ENCODE measurements at regions not wholly inside any gene's neighbourhood (a gene's known extent, or its start where the extent isn't known, plus 50 kb on each side); places are given as distances from the start of the nearest gene placed in this dataset.
"Not testable (repeated sequence)": the region's sequence is repeated elsewhere in the genome, so short reads cannot be mapped to it uniquely, and the experiment has no call there.

DNA sequence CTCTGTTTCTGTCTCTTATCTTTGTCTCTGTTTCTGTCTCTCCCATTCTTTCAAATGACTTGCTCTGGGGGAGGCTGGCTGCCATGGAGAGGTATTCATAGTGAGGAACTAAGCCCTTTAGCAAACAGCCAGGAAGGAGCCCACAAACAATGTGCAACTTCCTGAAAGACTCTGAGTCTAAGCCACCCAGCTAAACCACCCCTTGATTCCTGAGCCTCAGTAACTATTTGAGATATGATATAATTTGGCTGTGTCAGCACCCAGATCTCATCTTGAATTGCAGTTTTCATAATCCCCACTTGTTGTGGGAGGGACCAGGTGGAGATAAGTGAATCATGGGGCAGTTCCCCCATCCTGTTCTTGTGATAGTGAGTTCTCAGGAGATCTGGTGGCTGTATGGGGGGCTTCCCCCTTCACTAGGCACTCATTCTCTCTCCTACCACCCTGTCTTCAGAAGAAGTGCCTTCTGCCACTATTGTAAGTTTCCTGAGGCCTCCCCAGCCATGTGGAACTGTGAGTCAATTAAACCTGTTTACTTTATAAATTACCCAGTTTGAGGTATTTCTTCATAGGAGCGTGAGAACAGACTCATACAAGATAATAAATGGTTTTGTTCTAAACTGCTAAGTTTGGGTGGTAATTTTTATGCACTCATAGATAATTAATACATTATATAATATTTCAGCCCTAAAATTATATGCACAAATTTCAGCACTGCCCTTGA, 121.2 kb upstream of the FOXP2 start:
- no peak for DNase-seq

DNA sequence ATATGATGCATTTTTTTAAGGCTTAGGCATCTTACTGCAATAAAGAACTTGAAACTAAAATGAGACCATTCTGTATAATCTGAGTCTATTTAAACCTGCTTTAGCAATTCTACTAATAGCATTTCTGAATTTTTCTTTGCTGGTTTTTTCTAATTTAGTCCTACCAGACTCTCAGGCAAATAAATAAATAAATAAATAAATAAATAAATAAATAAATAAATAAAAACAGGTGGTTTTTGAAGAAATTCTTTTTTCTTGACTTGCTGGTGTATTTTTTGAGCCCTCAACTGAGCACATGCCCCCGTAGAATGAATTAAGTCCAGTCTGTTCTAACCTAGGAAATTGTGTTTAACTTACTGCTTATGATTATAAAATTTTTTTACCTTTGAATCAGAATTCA, 134.7 kb upstream of the FOXP2 start:
- DNase-seq, result no peak

DNA sequence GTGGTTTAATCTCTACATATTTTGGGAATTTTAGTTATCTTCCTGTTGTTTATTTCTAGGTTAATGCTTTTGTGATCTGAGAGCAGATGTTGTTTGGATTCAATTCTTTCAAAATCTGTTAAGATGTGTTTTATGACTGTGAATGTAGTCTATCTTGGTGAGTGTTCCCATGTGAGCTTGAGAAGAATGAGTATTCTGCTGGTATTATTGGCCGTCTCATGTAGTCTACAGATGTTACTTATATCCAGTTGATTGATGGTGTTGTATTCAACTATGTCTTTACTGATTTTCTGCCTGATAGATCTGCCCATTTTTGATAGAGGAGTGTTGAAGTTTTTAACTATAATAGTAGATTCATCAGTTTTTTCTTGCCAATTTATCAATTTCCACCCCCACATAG, 141.4 kb upstream of the FOXP2 start:
- no peak for DNase-seq

DNA sequence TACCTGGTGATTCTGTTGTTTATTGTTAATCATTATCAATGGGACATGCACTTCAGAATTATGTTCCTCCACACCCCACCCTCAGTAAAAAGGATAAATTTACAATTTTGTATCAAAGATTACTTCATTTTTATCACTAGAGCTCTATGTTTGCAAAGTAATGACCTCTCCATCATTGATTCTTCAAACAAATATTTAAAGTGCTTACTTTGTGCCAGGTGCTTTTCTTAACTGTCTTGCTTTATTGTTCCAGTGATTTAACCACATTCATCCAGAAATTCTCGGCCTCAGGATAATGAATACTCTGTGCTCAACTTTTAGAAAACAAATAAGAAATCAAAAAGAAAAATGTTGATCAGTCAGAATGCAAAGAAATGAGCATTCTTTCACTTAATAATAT, 144.9 kb upstream of the FOXP2 start:
- DNase-seq, result no peak

DNA sequence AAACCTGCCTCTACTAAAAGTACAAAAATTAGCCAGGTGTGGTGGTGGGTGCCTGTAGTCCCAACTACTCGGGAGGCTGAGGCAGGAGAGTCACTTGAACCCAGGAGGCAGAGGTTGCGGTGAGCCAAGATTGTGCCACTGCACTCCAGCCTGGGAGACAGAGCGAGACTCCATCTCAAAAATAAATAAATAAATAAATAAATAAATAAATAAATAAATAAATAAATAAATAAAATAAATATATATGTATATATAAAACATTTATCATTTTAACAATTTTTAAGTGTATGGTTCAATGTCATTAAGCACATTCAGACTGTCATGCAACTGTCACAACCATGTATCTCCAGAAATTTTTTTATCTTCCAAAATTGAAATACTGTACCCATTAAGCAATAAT, 147.1 kb upstream of the FOXP2 start:
- not testable (repeated sequence) for DNase-seq

DNA sequence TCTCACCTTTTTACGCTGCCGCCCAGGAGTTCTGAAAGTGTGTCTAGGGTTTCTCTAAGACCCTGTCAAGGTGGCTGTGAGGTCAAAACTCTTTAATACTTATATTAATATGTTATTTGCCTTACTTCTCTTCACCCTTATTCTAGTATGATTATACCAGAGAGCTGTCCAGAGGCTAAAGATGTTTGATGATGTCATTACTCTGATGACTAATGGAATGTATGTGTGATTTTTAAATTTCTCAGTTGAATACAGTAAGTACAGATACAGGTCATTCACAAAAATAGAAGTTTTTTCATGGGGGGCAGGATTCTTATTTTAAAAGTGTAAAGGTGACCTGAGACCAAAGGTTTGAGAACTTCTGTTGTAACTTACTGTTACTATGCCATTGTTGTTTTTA, 150.6 kb upstream of the FOXP2 start:
- no peak for DNase-seq

DNA sequence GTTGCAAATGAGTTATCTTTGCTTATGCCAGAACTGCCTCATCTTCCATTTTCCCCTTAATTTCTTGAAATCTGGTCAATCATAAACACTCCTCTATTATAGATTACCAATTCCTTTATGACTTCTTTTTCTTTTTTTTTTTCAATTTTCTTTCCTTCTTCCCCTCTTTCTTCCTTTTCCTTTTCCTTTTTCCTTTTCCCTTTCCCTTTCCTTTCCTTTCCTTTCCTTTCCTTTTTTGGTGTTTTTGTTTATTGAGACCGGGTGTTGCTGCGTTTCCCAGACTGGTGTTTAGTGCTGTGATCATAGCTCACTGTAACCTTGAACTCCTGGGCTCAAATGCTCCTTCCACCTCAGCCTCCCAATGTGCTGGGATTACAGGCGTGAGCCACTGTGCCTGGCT, 151.4 kb upstream of the FOXP2 start:
- DNase-seq, result no peak

DNA sequence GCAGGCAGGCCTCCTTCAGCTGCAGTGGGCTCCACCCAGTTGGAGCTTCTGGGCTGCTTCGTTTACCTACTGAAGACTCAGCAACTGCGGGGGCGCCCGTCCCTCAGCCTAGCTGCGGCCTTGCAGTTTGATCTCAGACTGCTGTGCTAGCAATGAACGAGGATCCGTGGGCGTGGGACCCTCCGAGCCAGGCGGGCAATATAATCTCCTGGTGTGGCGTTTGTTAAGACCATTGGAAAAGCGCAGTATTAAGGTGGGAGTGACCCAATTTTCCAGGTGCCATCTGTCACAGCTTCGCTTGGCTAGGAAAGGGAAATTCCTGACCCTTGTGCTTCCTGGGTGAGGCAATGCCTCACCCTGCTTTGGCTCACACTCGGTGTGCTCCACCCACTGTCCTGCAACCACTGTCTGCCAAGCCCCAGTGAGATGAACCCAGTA, 159.2 kb upstream of the FOXP2 start:
- no peak for DNase-seq

DNA sequence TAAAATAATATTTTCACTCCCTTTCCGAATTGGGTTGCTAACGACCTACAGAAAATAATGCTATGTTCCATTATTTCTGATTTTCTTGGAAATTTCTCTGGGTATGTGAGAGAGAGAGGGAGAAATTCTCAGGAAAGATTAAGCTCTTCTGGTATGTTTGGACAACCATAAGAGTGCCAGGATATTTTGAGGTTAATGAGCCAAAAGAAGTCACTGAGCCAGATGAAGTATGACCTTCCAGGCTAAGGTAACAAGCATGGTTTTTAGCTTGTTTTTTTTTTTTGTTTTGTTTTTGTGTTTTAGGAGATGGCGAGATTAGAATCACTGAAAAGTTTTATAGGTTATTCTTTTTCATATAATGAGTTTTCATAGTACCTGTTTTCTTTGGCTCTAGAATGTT, 171.0 kb upstream of the FOXP2 start:
- no peak for DNase-seq

DNA sequence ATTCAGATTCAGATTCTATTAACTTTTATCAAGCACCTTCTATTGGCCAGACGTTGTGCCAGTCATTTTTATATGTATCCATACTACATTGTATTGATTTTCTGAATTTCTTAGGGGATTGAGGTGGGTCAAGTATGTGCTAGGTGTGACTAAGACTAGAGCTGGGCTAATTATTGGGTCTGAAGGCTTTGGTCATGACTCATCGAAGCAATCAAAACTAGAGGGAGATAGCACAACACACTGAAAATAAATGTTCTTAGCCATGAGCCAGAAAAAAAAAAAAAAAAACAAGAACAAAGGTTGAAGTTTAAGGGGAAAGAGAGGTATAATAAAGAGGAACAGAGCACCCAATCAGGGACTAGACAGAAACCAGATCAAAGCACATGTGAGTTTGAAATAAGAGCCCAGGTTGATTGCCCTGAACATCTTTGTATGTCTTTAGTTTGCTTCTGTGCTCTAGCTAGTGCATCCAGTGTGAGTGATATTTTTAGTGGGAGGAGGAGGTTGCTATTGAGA, 171.6 kb upstream of the FOXP2 start:
- DNase-seq, result no peak

DNA sequence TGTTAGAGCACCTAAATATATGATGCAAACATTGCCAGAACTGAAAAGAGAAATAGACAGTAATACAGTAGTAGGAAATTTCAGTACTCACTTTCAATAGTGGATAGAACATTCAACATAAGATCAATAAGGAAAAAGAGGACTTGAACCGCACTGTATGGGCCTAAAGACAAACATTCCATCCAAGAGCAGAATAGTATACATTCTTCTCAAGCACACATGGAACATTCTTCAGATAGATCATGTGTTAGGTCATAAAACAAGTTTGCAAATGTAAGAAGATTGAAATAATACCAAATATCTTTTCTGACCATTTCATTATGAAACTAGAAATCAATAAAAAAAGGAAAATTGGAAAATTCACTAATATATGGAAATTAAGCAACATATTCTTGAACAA, 185.4 kb upstream of the FOXP2 start:
- DNase-seq, result no peak

DNA sequence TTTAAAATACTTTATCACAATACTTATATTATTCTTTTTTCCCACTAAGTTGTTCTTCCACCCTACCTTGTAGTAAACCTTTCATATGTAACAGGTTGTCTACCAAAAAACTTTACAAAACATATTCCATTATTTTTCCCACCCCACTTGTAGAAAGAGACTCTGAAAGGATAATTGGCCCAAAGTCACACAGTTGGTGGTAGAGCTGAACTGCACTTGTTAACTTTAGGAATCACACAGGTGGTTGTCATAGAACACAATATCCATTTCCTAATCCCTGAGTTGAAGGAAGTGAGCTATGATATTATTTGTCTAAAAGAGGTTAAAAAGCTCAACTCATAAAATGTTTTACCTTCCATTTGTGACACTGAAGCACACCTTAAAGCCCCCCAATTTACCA, 188.8 kb upstream of the FOXP2 start:
- no peak for DNase-seq

DNA sequence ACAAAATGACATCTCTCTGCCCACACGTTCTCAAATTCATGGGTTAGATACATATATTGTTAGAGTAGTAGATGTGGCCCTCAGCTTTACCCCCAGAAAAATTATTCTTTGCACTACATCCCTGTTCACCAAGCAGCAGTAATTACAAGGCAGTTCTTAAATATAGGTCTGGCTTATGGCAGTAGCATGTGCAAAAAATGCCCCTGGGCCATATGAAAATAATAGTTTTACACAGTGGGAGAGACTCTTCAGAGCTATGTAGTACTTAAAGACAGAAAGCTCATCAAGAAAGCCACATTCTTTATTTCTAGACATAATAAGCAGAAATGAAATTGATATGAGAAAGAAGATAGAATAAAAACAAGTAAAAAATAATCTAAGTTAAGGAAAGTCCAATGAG, 196.3 kb upstream of the FOXP2 start:
- no peak for DNase-seq

DNA sequence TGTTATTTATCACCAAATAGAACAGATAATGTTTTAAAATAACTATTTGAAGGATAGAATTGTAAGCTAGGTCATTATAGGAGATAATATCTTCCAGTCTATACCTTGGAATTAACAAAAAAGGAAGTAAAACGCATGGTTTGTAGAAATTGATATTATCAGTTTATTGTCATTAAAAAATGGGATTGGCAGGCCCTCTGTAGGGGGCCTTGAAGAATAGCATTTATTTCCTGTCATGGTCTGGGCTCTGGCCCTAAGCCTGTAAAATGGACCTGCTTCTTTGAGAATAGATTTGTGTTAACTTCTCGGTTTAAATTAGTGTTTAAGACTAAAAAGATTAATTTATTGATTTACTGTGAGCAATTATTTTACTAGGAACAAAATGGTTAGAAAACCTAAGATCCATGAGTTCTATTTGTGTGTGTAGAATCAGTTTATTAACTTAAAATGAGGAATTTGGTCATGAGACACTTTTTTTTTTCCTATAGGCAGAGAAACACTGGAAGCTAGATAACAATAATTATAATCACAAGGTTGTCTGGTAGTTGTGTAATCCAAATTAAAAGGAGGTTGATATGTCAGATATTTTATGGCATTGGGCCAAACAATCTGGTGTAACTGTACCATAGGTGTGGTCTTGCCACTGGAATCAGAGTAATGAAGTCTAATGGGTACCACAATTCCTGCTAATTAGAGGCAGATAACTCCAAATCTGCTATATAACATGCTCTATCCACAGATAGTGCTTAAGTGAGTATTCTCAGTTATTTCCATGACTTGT, 197.4 kb upstream of the FOXP2 start:
- no peak for DNase-seq

DNA sequence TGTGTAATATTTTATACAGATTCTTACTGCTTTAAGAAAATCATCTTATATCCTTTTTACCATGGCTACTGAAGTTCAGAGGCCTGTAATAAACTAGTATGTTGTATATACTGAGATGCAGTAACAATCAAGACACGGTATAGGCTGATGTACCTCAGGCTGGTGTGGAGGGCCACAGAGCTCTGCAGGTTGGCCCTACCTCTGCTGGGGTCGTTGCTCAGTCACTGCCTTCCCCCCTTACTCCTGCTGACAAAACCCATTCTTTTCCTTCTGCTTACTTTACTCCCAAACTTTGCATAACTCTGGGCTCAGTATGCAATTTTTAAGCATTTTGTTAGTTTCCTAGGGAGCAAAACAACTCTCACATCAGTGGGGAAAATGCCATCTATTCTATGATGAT, 200.1 kb upstream of the FOXP2 start:
- DNase-seq, result no peak

DNA sequence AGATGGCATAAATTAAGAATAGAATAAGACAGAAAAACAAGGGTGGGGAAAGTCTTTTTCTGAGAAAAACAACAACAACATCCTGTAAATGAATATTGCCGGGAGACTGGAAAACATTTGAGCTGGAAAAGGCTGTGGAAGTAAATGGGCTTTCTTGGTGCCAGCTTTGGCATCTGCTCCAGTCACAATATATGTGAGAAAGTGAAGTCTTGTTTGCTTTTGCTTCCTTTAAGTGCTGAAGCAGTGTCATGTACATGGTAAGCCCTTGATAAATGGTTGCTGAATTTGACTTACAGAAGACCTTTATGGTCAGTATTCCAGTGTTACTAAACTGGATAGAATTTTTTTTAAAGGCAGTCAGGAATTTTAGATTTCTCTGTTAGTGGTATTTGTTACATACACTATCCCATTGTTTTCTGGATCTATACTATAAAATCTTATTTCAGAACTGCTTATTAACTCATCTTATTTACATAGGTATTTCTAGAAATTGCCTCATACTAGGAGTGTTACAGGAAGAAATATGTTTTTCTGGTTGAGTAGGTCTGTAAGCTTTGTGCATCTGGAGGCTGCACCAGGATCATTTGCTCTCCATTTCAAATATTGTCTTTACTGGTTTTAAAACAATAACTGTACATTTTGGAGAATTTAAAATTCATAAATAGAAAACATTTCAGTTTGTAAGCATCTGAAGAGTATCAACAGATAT, 201.7 kb upstream of the FOXP2 start:
- no peak for DNase-seq

DNA sequence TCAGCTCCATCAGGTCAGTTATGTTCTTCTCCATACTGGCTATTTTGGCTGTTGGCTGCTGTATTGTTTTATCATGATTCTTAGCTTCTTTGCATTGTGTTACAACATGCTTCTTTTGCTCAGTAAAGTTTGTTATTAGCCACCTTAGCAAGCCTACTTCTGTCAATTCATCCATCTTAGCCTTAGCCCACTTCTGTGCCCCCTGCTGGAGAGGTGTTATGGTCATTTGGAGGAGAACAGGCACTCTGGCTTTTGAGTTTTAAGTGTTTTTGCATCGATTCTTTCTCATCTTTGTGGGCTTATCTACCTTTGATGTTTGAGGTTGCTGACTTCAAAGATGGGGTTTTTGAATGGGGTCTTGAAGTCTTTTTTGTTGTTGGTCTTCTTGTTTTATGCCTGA, 204.6 kb upstream of the FOXP2 start:
- no peak for DNase-seq

DNA sequence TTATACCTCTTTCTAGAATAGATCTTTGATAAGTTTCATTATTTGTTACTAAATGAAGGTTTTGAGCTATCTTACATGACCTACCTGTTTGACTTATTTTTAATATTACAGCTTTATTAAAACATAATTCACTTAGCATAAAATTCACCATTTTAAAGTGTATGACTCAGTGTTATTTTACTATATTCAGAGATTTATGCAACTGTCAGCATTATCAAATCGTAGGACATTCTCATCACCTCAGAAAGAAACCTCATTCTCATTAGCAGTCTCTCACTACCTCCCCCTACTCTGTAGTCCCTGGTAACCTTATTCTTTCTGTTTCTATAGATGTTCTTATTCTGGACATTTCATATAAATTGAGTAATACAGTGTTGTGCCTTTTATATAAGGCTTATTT, 207.9 kb upstream of the FOXP2 start:
- no peak for DNase-seq

DNA sequence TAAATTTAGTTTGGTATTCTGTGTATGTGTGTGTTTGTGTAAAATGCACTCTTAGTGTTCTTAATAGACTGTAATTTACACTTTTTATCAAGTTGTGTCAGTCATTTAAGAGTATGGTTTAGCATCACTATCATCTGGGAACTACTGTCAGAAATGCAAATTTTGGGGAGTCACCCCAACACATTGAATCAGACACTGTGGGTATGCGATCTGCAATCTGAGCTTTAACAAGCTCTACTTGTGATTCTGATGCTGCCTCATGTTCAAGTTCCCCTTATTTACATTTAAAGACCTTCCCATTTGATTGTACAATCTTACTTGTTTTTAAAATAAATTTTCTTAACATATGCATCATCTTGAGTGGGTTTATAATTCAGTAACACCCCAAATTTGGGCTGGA, 218.1 kb upstream of the FOXP2 start:
- DNase-seq, result no peak

DNA sequence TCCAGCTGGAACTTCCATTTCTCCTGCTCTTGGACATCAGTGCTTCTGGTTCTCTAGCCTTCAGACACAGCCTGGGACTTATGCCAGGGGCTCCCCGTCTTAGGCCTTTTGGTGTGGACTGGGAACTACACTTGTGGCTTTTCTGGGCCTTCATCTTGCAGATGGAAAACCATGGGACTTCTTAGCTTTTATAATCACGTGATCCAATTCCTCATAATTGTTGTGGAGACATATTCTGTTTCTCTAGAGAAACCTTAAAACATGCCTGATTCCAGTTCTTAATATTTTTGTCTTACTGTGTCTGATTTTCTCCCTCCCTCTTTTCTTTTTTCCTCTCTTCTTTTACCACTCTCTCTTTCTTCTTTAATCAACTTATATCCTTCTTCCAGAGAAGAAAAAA, 224.2 kb upstream of the FOXP2 start:
- no peak for DNase-seq

DNA sequence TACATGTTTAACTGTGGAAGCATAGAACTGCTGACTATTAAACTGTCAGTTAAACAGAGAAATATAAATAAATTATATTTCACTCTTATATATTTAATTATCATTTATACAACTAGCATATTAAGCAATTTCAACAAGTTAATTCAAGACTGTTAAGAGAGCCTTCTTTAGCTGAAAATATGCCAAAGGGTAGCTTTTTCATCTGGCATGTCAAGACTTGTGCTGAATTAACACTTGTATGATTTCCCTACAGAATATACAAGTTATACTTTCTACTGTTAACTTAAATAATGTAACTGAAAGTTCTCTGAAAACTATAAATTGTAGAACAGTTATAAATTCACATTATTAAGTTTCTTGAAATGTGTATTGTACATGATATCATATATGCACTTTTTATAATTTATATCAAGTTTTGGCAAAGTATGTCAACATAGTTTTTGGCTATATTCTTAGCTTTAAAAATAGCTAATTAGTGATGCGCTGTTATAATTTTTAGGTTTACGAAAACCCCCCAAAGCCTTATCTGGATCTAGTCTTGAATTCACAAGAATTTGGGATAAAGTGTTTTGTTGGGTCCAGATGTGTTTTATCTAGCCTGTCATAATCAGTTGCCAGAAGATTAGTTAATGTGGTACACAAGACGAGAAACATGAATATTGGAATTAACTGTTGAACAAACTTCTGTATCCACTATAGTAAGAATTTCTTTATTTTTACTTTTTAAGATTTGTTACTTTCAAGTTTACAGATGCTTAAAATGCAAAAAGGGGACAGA, 231.1 kb upstream of the FOXP2 start:
- DNase-seq, result no peak

DNA sequence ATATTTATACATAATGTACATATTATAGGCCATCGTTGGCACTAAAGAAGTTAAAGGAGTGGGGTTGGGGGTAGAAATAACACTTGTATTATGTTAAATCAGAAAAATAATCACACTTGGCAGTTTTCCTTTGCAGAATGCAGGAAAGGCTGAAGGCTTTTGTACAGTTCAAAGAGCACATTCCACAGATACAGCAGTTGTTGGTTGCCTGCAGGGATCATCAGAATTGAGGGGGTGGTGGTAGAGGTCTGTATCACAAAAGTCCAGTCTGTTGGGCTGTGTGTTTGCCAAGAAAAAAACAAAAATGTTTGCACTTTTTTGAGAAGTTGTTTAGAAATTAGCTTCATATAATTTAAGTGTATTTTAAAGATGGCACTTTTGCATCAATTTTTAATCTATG, 231.8 kb upstream of the FOXP2 start:
- DNase-seq, result no peak

All from hypothalamus (tissue), 51 donors.